LHCN-M2 (cell line): ENCODE measurements at regions not wholly inside any gene's neighbourhood (a gene's known extent, or its start where the extent isn't known, plus 50 kb on each side); places are given as distances from the start of the nearest gene placed in this dataset.
"Not testable (repeated sequence)": the region's sequence is repeated elsewhere in the genome, so short reads cannot be mapped to it uniquely, and the experiment has no call there.

ENCODE experiments used
- DNase-seq: peaks from one replicate; pipeline ENCODE4 v3.0.0-alpha.2; 2012; ENCODE audit warnings: low read depth

DNA sequence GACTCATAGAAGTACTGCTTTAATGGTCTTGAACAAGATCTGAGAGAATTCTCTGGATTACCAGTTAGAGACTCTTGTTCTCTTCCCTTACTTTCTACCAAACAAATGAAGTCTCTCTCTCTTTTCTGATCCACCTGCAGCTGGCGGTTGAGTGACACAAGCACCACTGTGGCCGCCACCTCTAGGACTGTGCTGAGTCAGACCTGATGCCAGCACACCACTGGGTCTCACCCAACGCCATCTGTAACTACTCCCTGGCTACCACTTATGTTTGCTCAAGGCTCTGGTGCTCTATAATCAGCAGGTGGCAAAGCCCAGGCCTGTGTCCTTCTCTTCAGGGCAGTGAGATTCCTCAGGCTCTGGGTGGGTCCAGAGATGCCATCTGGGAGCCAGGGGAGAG lies 1173.5 kb downstream of the RPA4 start:
- DNase-seq, result no peak

DNA sequence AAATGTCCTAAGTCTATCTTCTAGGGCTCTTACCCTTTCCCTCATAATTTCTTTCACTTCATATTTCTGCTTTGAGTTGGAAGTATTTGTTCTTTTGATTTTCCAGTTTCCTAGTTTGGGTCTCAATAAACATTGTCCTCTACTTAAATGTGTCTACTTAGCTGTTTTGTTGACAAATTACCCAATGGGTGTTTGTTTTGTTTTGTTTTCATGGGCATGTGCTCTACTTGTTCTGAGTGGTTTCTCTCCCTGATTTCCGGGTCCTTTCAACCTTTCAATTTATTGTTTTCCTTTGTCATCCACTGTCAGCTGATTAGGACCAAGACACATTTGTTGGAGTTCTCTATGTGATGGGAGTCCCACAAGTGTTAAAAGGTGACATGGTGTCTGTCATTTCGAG lies 1181.4 kb downstream of the RPA4 start:
- no peak for DNase-seq

DNA sequence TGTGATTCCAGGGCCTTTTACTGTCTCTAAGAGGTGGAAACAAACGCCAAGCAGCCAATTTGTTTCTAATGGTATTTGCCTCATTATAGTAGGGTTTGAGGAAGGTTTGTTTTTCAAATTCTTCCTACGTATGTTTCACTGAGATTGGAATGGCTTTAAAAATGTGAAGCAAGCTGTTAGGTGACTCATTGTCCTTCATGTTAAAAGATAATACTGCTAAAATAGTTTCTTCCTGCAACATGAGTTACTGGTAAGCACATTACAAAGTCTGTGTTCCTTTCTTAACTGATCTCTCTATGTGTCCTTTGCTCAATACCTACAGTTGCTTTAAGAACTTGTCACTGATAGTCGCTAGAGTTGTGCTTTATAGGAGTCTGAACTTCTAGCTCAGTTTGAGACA lies 1183.9 kb downstream of the RPA4 start:
- DNase-seq, result no peak

DNA sequence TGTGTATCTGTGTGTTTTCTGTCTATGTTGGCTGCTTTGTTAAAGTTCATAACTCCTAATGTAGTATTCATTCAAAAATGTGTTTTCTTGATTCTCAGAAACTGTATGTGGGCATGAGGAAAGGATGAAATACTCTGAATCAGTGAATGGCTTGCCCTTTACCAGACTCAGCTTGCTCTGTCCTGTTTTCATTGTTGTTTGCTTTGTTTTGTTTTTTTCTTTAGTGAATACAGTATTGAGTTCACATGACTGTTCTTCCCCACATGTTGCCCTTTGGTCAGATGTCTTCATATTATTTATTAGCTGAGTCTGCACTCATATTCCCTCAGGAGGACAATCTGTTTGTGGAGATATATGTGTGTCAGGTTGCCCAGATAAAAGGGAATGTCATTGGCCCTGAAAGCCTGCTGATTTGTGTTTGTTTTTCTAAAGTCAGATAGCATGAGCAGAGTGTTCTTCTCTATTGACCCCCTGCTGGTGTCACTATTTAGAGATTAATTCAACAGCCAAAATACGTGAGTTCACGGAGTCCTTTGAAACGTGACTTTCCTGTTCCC lies 1184.4 kb downstream of the RPA4 start:
- no peak for DNase-seq

DNA sequence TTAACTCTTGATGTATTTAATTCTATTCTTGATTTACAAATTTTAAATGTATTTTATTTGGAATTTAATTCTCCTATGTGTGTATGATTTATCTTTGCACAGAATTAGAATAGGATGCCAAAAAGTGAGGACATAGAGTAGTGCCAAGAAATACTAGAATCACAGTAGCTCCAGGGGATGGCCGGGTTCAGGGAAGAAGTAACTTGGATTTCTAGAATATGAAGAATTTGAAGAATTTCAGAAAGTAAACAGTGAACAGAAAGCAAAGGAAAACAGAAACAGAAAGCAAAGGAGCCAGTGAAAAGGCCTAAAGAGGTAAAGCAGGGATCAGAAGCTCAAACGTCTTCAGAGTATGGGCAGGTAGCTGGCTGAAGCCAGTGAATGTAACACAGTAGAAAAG lies 1187.6 kb downstream of the RPA4 start:
- DNase-seq, result no peak

DNA sequence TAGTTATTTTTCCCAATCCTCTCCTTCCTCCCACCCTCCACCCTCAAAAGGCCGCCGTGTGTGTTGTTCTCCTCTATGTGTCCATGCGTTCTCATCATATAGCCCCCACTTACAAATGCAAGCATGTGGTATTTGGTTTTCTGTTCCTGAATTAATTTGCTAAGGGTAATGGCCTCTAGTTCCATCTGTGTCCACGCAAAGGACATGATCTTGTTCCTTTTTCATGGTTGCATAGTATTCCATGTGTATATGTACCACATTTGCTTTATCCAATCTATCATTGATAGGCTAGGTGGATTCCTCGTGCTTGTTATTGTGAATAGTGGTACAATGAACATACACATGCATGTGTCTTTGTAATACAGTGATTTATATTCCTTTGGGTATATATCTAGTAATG lies 1193.7 kb downstream of the RPA4 start:
- no peak for DNase-seq

DNA sequence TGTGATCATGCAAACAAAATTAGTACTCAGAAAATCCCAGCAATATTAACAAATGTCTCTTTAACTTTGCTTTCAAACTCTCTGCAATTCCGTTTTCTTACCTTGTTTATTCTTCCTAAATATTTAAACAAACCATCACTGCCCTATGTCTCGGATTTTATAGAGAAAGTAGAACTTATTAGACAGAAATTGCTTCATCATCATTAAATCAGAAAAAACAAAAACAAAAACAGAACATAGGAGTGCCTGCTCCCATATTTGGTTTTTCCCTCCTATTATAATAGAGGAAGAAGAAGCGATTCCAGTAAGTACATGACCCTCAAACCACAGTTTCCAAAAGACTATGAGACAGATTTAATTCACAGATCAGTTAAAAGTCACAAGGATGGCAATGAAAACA lies 1228.0 kb downstream of the RPA4 start:
- no peak for DNase-seq

DNA sequence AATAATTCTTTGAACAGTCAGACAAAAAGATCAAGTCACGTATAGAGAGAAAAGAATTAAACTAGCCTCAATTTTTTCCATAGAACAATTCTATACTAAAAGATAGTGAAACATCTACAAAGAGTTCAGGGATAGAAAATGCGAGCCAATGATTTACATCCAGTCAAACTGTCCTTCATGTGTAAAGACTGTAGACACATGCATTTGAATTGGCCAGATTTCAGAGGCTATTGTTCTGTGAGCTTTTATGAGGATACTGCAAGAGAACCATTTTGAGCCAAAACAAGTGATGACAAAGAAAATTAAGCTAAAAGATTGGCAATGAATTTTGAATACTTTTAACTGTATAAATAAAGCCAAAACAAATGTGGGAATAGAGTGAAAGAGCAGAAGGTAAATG lies 1230.3 kb downstream of the RPA4 start:
- DNase-seq, result no peak

DNA sequence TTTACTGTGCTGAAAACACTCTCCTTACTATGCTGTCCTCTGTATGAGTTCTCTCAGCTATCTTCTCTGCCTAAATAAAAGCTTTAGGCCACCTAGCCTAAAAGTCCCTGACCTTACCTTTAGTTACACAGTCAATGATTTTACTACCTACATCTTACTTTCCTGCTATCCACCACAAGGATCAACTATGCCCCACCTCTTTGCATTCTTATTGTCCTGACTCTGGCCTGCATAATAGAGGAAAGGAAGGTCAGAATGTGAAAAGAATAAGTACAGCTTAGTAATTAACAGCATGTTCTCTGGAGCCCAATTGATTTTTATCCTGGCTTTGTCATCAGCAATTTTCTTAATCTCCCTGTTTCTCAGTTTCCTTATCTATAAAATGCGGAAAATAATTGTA lies 1257.8 kb downstream of the RPA4 start:
- no peak for DNase-seq

DNA sequence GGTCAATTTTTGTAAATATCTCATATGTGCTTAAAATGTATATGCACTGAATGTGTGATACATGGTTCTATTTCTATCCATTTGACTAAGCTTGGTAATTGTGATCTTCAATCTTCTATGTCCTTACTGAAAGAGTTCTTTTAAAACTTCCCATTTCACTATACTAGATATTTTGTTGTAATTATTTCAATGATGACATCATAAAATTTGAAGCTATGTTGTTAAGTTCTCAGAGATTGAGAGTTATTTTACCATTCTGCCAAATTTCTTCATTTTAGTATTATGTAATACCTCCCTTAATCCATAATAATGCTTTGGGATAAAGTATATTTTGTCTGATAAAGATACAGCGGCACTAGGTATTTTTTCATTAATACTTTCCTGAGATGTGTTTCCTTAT lies 1307.3 kb downstream of the RPA4 start:
- DNase-seq, result no peak

DNA sequence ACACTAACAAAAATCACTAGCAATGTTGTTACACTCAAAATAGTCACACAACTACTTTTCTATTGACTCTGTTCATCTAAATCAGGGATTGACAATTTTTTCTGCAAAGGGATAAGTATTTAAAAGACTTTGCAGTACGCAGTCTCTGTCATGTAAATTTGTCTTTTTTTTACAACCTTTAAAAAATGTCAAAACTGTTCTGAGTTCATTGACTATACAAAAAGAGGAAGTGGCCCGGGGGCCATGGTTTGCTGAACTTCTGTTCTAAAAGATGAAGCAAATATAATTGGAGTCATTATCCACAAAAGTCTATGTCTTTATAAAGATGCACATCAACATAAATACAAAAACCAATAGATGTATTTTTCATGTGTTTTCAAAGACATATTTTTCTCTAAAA lies 1310.3 kb downstream of the RPA4 start:
- no peak for DNase-seq

DNA sequence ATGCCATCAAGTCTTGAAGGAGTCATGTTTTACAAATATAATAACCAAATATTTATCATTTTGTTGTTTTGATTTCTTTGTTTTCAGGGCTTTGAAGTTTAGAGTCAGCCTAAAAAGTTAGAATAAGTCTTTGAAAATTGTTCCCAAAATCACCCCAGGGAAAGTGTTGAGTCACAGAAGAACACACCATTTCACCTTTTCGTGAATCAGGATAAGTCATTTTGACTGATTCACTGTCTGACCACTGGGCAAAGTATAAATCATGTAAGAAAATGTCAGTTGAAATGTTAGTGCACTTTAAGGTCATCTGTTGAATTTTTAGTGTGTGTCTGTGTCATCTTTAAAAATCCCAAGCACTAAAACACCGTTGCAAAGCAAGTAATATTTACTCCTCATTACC lies 1320.1 kb downstream of the RPA4 start:
- DNase-seq, result no peak

DNA sequence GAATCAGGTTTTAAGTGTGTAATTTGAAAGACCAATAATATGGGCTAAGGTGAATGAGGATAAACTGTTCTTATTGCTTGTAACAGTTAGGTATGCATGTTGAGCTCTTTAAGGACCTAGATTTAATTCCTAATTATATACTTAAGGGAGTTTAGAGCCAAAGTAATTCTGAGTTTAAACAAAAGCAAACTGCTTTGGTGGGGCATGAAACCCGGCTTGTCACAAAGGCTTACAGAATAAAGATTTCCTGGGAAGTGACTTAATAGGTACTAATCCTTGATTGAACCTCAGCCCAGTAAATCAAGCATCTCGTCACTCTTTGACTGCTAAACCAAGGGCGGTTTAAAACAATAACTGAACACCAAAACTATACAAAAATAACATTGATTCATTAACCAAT lies 1324.2 kb downstream of the RPA4 start:
- no peak for DNase-seq

DNA sequence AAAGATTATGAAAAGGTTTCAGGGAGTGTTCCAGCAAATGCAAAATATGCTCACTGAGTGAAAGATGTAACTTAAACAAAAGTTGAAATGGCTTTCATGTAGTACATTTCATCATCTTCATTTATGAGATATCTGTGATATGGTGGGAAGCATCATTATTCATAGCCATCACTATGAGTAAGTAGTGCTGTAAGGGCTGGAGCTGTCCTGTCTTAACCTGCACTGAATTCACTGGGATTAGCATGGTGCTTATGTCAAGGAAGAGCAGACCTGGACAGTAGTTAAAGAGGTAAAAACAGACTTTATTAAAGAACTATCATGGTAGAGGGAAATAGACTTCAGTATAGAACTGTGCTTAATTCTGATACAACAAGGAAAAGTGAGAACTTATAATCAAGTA lies 1347.3 kb downstream of the RPA4 start:
- DNase-seq, result no peak

DNA sequence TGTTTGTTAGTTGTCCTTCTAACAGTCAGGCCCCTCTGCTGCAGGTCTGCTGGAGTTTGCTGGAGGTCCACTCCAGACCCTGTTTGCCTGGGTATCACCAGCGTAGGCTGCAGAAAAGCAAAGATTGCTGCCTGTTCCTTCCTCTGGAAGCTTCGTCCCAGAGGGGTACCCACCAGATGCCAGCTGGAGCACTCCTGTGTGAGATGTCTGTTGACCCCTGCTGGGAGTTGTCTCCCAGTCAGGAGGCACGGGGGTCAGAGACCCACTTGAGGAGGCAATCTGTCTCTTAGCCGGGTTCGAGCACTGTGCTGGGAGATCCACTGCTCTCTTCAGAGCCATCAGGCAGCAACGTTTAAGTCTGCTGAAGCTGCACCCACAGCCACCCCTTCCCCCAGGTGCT lies 1356.4 kb downstream of the RPA4 start:
- DNase-seq, result not testable (repeated sequence)

DNA sequence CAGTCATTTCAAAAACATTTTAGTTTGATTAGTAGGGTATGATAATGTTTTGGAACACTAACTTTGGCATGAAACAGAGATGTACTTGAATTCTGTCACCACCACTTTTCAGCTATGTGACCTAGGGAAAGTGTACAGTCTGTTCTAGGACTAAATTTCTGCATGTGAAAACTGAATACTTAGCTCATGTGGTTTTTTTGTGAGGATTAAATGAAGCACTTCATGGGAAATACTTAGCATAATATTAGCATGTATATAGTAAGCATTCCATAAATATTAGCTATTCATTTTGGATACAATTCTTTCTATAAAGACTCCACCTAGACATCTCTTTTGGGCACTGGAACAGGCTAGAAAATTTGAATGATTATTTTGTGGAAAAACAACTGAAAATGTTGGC lies 1379.4 kb downstream of the RPA4 start:
- no peak for DNase-seq

DNA sequence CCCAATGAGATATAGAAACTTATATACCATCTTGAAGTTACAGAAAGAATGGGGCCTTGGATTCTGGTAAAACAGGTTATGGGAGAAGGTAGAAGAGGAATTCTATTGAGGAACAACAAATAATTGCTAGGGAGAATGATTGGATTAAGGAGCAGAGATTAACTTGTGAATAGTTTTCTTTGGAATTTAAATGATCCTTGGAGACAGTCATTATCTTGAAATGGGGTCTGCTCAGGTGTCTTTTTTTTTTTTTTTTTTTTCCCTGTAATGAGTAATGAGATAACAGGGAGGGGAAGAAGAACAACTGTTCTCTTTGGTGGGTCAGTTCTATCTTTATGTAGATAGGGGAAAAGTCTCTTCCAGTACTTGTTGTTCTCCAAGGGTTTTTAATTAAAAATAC lies 1406.0 kb downstream of the RPA4 start:
- DNase-seq, result no peak

DNA sequence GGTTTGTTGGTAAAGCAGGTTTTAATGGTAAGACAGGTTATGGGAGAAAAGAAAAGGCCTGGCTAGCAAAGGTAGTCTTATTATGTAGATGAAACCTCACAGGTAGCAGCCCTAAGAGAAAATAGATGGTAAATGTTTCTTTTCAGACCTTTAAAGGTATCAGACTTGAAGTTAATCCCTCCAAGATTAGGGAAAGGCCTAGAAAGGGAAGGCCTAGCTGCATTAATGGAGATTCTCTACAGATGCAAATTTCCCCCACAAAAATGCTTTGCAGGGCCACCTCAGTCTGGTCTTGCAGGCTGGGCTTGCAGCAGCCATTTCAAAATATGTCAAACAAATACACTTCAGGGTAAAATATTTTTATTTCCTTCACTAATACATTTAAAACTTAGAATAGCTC lies 1410.6 kb downstream of the RPA4 start:
- DNase-seq, result no peak

DNA sequence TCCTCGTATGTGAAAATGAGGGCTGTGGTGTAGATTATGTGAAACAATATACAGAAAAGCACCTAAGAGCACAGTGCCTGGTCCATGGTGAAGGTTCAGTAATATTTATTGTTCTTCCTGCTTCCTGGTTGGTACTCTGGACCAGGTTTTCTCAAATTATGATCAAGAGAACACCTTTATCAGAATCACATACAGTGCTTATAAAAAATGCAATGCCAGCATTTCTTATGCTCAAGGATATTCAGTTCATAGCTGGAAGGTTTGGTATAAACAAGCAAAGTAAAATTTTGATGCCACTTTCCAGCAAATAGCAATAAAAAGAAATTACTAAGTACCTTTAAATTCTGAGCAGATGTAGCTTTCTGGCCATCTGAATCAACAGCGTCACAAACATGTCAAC lies 1412.4 kb downstream of the RPA4 start:
- no peak for DNase-seq

DNA sequence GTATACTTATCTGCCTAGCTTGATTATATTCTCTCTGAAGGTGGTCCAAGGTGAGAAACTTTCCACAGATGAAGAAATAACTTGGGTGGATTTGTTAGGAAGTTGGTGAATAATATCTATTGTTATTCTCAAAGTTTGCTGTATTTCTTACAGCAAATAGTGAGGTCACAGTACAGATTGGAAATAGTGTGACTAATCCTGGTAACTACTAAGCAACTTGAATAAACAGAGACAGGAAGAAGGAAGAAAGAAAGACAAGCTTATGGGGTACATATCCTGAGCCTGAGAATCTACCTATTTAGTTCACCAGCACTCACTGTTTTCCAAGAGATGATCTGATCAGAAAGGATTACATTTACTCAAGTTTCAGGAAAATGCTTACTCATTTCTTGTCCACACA lies 1416.1 kb downstream of the RPA4 start:
- DNase-seq, result no peak

DNA sequence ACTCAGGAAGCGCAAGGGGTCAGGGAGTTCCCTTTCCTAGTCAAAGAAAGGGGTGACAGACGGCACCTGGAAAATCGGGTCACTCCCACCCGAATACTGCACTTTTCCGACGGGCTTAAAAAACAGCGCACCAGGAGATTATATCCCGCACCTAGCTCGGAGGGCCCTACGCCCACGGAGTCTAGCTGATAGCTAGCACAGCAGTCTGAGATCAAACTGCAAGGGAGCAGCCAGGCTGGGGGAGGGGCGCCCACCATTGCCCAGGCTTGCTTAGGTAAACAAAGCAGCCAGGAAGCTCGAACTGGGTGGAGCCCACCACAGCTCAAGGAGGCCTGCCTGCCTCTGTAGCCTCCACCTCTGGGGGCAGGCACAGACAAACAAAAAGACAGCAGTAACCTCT lies 1416.8 kb downstream of the RPA4 start:
- DNase-seq, result not testable (repeated sequence)

DNA sequence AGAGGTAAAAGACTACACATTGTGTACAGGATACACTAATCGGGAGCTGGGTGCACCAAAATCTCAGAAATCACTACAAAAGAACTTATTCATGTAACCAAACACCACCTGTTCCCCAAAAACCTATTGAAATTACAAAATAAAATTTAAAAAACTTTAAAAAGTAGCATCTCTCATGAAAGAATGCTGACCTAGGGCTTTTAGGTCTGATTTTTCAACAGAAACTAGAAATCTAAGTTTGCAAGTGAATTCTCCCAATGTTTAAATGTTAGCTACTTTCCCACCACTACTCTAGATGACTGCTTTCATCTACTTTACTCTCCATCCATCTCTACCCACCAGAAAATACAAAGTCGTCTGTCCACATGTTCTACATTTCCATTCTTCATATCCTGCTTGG lies 1447.7 kb downstream of the RPA4 start:
- DNase-seq, result no peak

DNA sequence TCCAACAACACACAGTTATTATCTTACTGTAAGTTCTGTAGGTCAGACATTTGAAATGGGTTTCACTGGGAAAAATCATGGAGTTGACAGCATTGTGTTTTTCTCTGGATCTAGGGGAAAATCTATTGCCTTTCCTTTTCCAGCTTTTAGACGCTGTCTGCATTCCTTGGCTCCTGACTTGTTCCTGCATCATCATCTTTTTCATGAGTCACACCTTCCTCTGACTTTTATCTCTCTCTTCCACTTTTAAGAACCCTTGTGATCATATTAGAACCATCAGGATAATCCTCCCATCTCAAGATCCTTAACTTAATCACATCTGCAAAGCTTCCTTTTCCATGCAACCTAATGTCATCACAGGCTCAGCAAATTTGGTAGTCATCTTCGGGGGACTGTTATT lies 1454.8 kb downstream of the RPA4 start:
- DNase-seq, result no peak

DNA sequence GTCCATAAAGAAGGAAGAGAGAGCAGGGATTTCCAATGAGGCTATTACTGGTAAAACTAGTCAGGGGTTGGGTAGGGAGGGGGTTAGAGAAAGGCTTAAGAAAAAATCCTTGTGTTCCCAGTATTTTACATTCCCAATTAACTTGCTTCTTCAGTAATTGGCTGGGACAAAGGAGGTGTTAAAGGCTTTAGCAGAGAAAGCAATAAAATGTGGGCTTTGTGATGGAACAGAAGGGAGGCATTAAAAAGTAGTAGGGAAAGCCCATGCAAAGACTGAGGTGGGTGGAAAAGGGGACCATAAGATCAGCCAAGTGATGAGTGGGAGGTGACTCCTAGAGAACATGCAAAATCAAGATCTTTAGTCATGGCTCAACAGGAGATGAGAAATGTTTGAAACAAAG lies 1467.2 kb downstream of the RPA4 start:
- no peak for DNase-seq

DNA sequence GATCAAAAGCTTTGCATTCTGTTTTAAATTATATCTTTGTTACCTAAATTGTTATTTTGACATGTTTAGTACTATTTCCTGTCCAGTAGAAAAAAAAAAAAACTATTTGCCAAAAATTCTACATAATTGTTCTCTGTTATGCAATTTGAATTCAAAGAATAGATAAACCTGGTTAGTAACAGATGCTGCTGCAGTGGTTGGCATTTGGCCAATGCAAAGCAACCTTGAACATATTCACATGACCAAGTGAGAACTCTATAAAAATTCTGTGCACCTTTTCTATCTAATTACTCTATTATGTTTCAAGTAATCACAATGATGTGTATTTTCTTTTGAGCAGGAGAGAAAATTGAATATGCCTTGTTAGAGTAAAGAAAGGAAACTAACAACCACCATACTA lies 1473.4 kb downstream of the RPA4 start:
- no peak for DNase-seq
